DMS79 (cell line): ENCODE measurements at regions not wholly inside any gene's neighbourhood (a gene's known extent, or its start where the extent isn't known, plus 50 kb on each side); places are given as distances from the start of the nearest gene placed in this dataset.

Experiments used
- DNase-seq: peaks from one replicate; lab custom pipeline; 2025; lab: John Stamatoyannopoulos, UW

GRCh38 chr6:9942131-9942530 lies 472.7 kb downstream of the TFAP2A start:
- DNase-seq = no peak

- no peak for DNase-seq
Observed at GRCh38 chr6:9938801-9939200, 476.1 kb downstream of the TFAP2A start.

DNA sequence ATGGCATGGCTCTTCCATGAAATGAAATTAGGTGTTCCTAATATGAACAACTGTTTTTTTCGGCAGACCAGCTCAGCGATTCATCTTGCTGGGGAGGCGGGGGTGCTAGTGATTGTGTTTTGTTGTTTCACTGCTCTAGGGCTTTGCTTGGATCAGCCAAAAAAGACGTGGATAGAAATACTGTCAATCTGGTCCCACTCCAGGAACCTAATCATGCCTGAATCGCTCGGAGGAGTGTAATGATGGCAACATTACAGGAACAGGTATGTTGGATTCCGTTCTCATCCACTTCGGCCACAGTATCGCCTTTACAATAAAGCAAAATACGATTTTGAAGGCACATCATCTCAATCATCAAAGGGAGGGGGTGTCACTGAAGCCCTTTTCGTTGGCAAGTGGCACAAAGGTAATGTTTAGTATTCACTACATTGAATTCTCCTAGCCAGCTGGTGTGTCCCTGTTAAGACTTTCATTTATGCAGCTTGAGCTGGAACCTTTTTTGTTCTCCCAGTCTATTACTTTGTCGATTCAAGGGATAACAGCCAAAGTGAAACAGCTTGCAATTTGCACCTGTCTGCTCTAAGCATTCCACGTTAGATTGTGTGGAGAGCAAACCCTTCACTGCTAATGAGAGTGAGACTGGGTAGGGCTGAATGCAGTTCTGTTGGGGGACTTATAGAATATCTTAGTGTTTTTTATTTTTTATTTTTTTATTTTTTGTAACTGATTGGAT lies 477.7 kb downstream of the TFAP2A start:
- no peak for DNase-seq

DNA sequence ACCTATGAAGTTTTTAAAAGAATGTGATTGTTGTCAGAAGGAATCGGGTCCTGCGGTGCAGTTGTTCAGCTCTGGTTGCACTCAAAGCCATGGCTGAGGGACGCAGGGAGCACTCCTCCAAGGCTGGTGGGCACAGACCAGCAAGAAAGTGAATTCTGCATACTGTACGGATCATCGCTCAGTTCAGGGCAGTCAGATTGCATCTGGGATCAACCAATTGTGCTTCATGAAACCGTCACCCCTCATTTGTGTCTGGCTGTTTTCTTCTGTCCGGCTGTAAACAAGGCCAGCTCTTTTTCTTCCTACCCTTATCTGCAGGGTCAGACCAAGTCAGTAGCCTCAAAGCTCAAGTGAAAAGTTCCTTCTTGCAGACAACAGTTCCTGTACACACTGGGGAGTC lies 478.3 kb downstream of the TFAP2A start:
- DNase-seq = no peak

GRCh38 chr6:9933677-9934076 lies 481.2 kb downstream of the TFAP2A start:
- no peak for DNase-seq

GRCh38 chr6:9927275-9927674 lies 487.6 kb downstream of the TFAP2A start:
- DNase-seq = no peak

DNA sequence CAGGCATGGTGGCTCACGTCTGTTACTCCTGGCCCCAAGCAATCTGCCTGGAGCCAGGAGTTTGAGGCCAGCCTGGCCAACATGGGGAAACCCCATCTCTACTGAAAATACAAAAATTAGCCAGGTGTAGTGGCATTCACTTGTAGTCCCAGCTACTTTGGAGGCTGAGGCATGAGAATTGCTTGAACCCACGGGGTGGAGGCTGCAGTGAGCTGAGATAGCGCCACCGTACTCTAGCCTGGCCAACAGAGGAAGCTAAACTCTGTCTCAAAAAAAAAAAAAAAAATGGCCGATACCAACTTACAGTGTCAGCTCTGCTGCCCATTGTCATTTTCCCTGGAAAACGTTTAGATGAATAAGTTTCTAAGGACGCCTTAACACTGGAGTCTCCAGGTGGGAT lies 489.9 kb downstream of the TFAP2A start:
- DNase-seq = no peak

- no peak for DNase-seq
Observed at GRCh38 chr6:9921366-9921765, 493.5 kb downstream of the TFAP2A start.

- no peak for DNase-seq
Observed at GRCh38 chr6:9914951-9915350, 499.9 kb downstream of the TFAP2A start.

- DNase-seq = no peak
Observed at GRCh38 chr6:9901376-9901775, 513.5 kb downstream of the TFAP2A start.

DNA sequence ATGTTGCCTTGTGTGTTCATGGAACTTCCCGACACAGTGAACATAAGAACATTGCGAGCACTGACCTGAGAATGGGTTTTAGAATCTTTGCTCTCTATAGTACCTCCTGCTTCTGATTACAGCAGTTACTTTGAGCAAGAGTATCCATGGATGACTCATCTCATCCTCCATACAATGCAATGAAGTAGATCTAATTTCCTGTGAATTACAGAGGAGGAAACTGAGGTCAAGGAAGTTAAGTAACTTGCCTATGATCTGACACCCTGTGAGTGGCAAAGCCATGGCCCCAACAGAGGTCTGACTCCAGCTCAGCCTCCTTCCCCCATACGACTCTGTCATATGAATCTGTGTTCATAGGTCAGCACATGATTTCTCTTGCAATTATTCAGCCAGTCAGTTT lies 518.1 kb downstream of the TFAP2A start:
- no peak for DNase-seq

- no peak for DNase-seq
Observed at GRCh38 chr6:9890893-9891292, 524.0 kb downstream of the TFAP2A start.

GRCh38 chr6:9890469-9890868 lies 524.4 kb downstream of the TFAP2A start:
- DNase-seq = no peak

DNA sequence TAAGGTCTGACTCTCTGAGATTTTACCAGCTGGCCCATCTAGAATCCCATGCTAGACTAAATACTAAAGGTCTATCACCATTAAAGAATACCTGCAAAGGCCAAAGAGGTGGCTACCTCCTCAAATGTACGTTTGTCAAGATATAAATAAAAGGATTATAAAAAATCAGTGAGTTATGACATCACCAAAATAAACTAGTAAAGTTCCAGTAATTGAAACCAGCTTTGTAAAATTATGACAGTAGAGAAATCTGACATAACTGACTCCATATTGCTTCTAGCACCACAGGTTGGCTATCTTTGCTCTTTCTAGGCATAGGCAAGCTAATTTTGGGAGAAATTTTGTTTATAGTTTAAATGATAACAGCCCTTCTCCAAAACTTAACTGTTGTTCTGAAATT lies 536.3 kb downstream of the TFAP2A start:
- no peak for DNase-seq

DNA sequence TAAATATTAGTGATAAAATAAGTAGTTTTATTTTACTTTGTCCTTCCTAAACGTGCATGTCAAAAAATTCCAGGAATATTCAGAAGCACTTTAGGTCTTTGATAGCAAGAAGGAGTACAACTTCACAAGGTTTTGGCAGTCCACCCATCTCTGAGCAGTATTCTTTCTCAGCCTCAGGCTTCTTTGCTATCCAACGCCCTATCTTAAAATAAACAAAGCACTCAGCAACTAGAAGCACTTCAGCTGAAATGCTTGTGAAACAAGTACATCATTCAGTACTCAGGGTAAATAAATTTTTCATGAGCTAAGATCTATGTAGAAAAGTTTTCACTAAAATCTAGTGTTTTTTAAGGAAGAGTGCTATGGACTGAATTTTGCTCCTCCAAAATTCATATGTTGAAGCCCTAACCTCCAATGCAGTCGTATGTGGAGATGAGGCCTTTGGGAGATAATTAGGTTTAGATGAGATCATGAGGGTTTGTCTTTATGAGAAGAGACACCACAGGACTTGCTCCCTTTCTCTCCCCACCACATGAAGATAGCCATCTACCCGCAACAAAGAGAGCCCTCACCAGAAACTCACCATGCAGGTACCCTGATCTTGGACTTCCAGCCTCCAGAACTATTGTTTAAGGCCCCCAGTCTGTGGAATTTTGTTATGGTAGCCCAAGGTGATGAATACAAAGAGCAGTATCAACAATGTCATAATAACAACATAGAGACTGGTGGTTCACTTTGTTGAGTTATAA lies 539.1 kb downstream of the TFAP2A start:
- peak; percentile 5 for DNase-seq

DNA sequence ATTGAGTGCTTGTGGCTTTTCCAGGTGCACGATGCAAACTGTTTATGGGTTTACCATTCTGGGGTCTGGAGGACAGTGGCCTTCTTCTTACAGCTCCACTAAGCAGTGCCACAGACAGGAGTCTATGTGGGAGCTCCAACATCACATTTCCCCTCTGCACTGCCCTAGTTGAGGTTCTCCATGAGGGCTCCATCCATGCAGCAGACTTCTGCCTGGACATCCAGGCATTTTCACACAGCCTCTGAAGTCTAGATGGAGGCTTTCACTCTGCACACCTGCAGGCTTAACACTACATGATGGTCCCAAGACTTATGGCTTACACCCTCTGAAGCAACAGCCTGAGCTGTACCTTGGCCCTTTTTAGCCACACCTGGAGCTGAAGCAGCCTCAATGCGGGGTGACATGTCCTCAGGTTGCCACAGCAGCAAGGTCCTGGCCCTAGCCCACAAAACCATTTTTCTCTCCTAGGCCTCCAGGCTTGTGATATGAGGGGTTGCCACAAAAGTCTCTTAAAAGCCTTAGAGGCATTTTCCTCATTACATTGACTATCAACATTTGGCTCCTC lies 552.2 kb downstream of the TFAP2A start:
- no peak for DNase-seq

GRCh38 chr6:9851541-9852380 lies 563.1 kb downstream of the TFAP2A start:
- DNase-seq = no peak

- no peak for DNase-seq
Observed at GRCh38 chr6:9851006-9851405, 563.9 kb downstream of the TFAP2A start.

- DNase-seq = no peak
Observed at GRCh38 chr6:9848094-9848493, 566.8 kb downstream of the TFAP2A start.

DNA sequence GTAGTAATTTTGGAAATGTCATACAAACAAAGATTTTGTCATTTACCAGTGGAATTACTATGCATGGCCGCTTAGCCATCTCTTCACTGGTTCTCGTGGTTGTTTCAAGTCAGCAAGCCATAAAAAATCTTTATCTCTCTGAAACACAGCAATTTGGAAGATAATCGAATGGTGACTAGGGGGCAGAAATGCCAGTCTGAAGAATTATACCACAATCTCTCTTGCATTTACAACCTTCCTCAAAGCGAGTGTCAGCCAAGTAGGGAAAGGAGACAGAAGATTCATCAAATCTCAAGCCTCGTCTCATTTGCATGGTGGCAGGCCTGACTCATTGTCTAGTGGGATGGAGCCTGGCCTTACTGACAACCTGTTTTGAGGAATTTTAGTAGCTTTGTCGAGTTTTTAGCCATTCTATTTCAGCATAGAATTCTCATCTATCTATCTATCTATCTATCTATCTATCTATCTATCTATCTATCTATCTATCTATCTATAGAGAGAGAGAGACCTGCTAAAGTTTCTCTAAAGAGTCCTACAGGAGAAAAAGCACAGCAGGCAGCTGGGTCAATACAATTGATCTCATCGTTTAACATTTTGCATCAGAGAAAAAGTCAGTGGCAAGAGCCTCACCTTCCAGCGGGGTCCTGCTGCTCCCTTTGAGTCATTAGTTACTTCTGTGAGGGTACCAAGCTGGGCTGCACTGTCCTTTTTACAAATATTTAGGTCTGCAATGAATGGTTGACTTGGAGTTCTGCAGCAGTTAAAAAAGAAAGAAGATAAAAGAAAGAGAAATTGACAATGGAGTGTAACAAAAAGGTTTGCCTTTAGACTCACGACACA lies 572.8 kb downstream of the TFAP2A start:
- DNase-seq = no peak

GRCh38 chr6:9834233-9834632 lies 580.6 kb downstream of the TFAP2A start:
- DNase-seq = no peak

GRCh38 chr6:9831783-9832182 lies 583.1 kb downstream of the TFAP2A start:
- DNase-seq = no peak
